Trophoblast cell (in vitro differentiated cells and primary cell): ENCODE measurements at regions not wholly inside any gene's neighbourhood (a gene's known extent, or its start where the extent isn't known, plus 50 kb on each side); places are given as distances from the start of the nearest gene placed in this dataset.

ENCODE experiments used
- DNase-seq, 2 donors: peaks; one replicate each; pipeline ENCODE4 v3.0.0-alpha.2; 2016
- H2AFZ ChIP-seq: 2 replicates; pipeline ENCODE4 v1.6.1; 2013; ENCODE audit warnings: low read length, moderate library complexity, mild to moderate bottlenecking; ENCODE audit not compliant: insufficient read depth, poor library complexity
- H2AK5ac ChIP-seq: 2 replicates; pipeline ENCODE4 v1.6.1; 2013; ENCODE audit warnings: mild to moderate bottlenecking, low read length
- H2BK120ac ChIP-seq: 2 replicates; pipeline ENCODE4 v1.6.1; 2013; ENCODE audit warnings: low read length, mild to moderate bottlenecking, moderate library complexity; ENCODE audit not compliant: insufficient read depth, poor library complexity
- H2BK12ac ChIP-seq: 2 replicates; pipeline ENCODE4 v1.6.1; 2013; ENCODE audit warnings: mild to moderate bottlenecking, low read length, moderate library complexity
- H2BK5ac ChIP-seq: 2 replicates; pipeline ENCODE4 v1.6.1; 2013; ENCODE audit warnings: low read length, low read depth, moderate library complexity, mild to moderate bottlenecking; ENCODE audit not compliant: poor library complexity
- H3K14ac ChIP-seq: 2 replicates; pipeline ENCODE4 v1.6.1; 2013; ENCODE audit warnings: mild to moderate bottlenecking, low read length
- H3K18ac ChIP-seq: 2 replicates; pipeline ENCODE4 v1.6.1; 2013; ENCODE audit warnings: mild to moderate bottlenecking, low read length
- H3K23ac ChIP-seq: 2 replicates; pipeline ENCODE4 v1.6.1; 2013; ENCODE audit warnings: low read length
- H3K27ac ChIP-seq: 2 replicates; pipeline ENCODE4 v1.5.1; 2013; ENCODE audit warnings: low read depth, mild to moderate bottlenecking, inconsistent platforms, low read length, moderate library complexity
- H3K27me3 ChIP-seq: 2 replicates; pipeline ENCODE4 v1.6.1; 2013; ENCODE audit warnings: inconsistent platforms, mild to moderate bottlenecking, low read length, moderate library complexity; ENCODE audit not compliant: insufficient read depth
- H3K36me3 ChIP-seq, 2 experiments: 1 replicate in 1 of 2; 2 replicates in 1 of 2; pipeline ENCODE4 v1.6.1; 2013; ENCODE audit warnings: low read length in 2 of 2, mild to moderate bottlenecking in 2 of 2, moderate library complexity in 1 of 2; ENCODE audit not compliant: insufficient read depth in 2 of 2, control insufficient read depth in 1 of 2
- H3K4ac ChIP-seq: 2 replicates; pipeline ENCODE4 v1.6.1; 2013; ENCODE audit warnings: low read depth, mild to moderate bottlenecking, low read length, moderate library complexity
- H3K4me1 ChIP-seq, 2 experiments: 1 replicate in 1 of 2; 2 replicates in 1 of 2; pipeline ENCODE4 v1.6.1; 2013; ENCODE audit warnings: low read length in 2 of 2, mild to moderate bottlenecking in 2 of 2, moderate library complexity in 1 of 2; ENCODE audit not compliant: insufficient read depth in 2 of 2, control insufficient read depth in 1 of 2
- H3K4me2 ChIP-seq: 2 replicates; pipeline ENCODE4 v1.6.1; 2013; ENCODE audit warnings: inconsistent platforms, mild to moderate bottlenecking, low read length, moderate library complexity
- H3K4me3 ChIP-seq: 2 replicates; pipeline ENCODE4 v1.5.1; 2013; ENCODE audit warnings: mild to moderate bottlenecking, low read depth, low read length, inconsistent platforms
- H3K79me1 ChIP-seq: one replicate; pipeline ENCODE4 v1.6.1; 2013; ENCODE audit warnings: low read length
- H3K79me2 ChIP-seq: 2 replicates; pipeline ENCODE4 v1.6.1; 2013; ENCODE audit warnings: low read length, mild to moderate bottlenecking; ENCODE audit not compliant: control insufficient read depth, insufficient read depth, poor library complexity
- H3K9ac ChIP-seq: 2 replicates; pipeline ENCODE4 v1.6.1; 2013; ENCODE audit warnings: mild to moderate bottlenecking, low read length
- H3K9me3 ChIP-seq: 2 replicates; pipeline ENCODE4 v1.6.1; 2013; ENCODE audit warnings: low read depth, mild to moderate bottlenecking, control low read depth, inconsistent platforms, low read length; ENCODE audit not compliant: insufficient read depth
- H4K12ac ChIP-seq: 2 replicates; pipeline ENCODE4 v1.6.1; 2013; ENCODE audit warnings: low read depth, mild to moderate bottlenecking, low read length, moderate library complexity
- H4K8ac ChIP-seq: 2 replicates; pipeline ENCODE4 v1.6.1; 2013; ENCODE audit warnings: low read depth, mild to moderate bottlenecking, low read length, moderate library complexity
- H4K91ac ChIP-seq: one replicate; pipeline ENCODE4 v1.6.1; 2013; ENCODE audit warnings: low read depth, mild to moderate bottlenecking, low read length, moderate library complexity
- WGBS: extraction: QIAGEN DNeasy Blood & Tissue Kit; methylation state at CpG from one replicate; pipeline ENCODE4 v1.1.7; 2013; ENCODE audit warnings: missing lambda C conversion rate; ENCODE audit not compliant: insufficient read length, insufficient coverage; ENCODE audit errors: extremely low coverage; 5-methylcytosine and 5-hydroxymethylcytosine counted together

GRCh38 chr20:55058938-55059337 lies 583.5 kb downstream of the DOK5 start:
- Histone ChIP-seq H4K8ac (no peak overlapping the region), H3K27ac (no peak overlapping the region), H3K79me1 (no peaks in the 10 kb centered on the region), H3K4ac (no peak overlapping the region), H3K9me3 (no peaks in the 10 kb centered on the region), H3K9ac (no peak overlapping the region), H3K23ac (no peak overlapping the region), H3K79me2 (no peaks in the 10 kb centered on the region), H3K18ac (no peak overlapping the region), H2BK5ac (no peak overlapping the region), H3K27me3 (no peaks in the 10 kb centered on the region), H2BK12ac (no peak overlapping the region), H4K12ac (no peak overlapping the region), H2AFZ (no peak overlapping the region), H4K91ac (no peak overlapping the region), H3K4me3 (no peak overlapping the region), H3K14ac (no peak overlapping the region), H3K36me3 (no peaks in the 10 kb centered on the region), H3K4me2 (no peak overlapping the region), H3K4me1 (no peaks in the 10 kb centered on the region), H2AK5ac (no peak overlapping the region), H2BK120ac (no peak overlapping the region)
- no peak for DNase-seq
- WGBS: no CpG with 5 or more reads among the region's 1 CpG

DNA sequence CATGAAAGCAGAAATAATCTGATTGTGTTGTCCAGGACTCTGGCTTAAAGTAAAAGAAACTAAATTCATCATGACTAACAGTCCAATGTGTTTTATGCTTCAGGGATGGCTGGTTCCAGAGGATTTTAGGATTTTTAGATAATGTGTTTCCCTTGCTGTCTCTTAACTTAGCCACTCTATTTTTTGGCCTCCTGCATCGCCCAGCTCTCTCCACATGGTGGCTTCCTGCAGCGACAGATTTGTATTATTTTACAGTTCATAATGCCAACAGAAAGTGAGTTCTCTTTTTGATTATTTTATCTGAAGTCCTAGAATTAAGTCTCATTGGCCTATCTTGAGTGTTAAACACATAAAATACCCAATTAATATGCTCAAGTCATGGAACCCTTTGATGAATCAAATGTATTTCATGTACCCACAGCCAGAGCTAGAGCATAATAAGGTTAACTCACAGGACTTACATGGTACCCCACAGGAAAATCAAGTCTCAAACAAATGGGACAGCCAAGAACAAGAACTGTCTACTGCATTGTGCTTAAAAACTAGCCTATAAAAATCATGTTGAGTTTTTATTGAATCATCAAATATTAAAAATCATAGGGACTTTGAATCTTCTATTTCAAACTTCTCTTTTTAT lies 582.5 kb downstream of the DOK5 start:
- Histone ChIP-seq H2AFZ (no peak overlapping the region), H3K4me1 (no peaks in the 10 kb centered on the region), H4K8ac (no peak overlapping the region), H3K4me2 (no peak overlapping the region), H4K91ac (no peak overlapping the region), H3K36me3 (no peaks in the 10 kb centered on the region), H2AK5ac (no peak overlapping the region), H3K18ac (no peak overlapping the region), H3K79me1 (no peaks in the 10 kb centered on the region), H2BK12ac (no peak overlapping the region), H3K9me3 (no peaks in the 10 kb centered on the region), H3K9ac (no peak overlapping the region), H2BK5ac (no peak overlapping the region), H3K23ac (no peak overlapping the region), H2BK120ac (no peak overlapping the region), H3K4me3 (no peak overlapping the region), H4K12ac (no peak overlapping the region), H3K14ac (no peak overlapping the region), H3K27ac (no peak overlapping the region), H3K79me2 (no peaks in the 10 kb centered on the region), H3K4ac (no peak overlapping the region), H3K27me3 (no peaks in the 10 kb centered on the region)
- DNase-seq: peak in 1 of 2 donors; percentile 0
- no CpG with 5 or more reads among the region's 2 CpGs for WGBS

DNA sequence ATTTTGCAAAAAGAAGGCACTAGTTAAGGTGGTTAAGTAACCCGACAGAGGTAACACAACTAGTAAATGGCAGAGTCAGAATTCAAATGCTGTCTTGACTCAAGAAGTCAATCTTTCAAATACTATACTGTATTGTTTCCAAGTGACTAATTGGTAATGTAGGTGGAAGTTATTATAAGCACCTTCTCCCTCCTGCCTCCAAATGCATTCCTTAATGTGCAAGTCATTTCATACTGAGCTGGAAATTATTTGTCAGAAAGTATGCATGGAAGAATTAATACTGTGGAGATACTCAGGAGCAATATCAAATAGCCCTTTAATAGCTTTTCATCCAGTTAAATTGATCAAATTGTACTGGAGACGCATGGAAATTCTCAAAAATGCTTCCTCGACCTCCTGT lies 579.1 kb downstream of the DOK5 start:
- Histone ChIP-seq H3K4ac (no peak overlapping the region), H3K9ac (no peak overlapping the region), H3K79me1 (no peaks in the 10 kb centered on the region), H3K4me3 (no peak overlapping the region), H2AFZ (no peak overlapping the region), H3K79me2 (no peaks in the 10 kb centered on the region), H3K27ac (no peak overlapping the region), H3K9me3 (no peaks in the 10 kb centered on the region), H3K36me3 (no peaks in the 10 kb centered on the region), H3K23ac (no peak overlapping the region), H2BK12ac (no peak overlapping the region), H3K4me2 (no peak overlapping the region), H4K91ac (no peak overlapping the region), H3K4me1 (no peaks in the 10 kb centered on the region), H2BK120ac (no peak overlapping the region), H3K27me3 (no peaks in the 10 kb centered on the region), H3K14ac (no peak overlapping the region), H4K8ac (no peak overlapping the region), H2AK5ac (no peak overlapping the region), H3K18ac (no peak overlapping the region), H2BK5ac (no peak overlapping the region), H4K12ac (no peak overlapping the region)
- DNase-seq: no peak
- WGBS: no CpG with 5 or more reads among the region's 3 CpGs

GRCh38 chr20:55053389-55053788 lies 578.0 kb downstream of the DOK5 start:
- H3K4me3 ChIP-seq: no peak overlapping the region
- H3K9ac ChIP-seq: no peak overlapping the region
- H3K23ac ChIP-seq: no peak overlapping the region
- DNase-seq: no peak
- H2BK12ac ChIP-seq: no peak overlapping the region
- no peak overlapping the region for H2AK5ac ChIP-seq
- H3K79me1 ChIP-seq: no peaks in the 10 kb centered on the region
- no CpG with 5 or more reads among the region's 1 CpG for WGBS
- H4K91ac ChIP-seq: no peak overlapping the region
- H2BK5ac ChIP-seq: no peak overlapping the region
- no peak overlapping the region for H3K4me2 ChIP-seq
- no peak overlapping the region for H4K12ac ChIP-seq
- H2BK120ac ChIP-seq: no peak overlapping the region
- H3K14ac ChIP-seq: no peak overlapping the region
- no peak overlapping the region for H3K18ac ChIP-seq
- H3K9me3 ChIP-seq: no peaks in the 10 kb centered on the region
- no peak overlapping the region for H3K27ac ChIP-seq
- H3K36me3 ChIP-seq: no peaks in the 10 kb centered on the region
- no peak overlapping the region for H3K4ac ChIP-seq
- H2AFZ ChIP-seq: no peak overlapping the region
- H3K79me2 ChIP-seq: no peaks in the 10 kb centered on the region
- no peaks in the 10 kb centered on the region for H3K27me3 ChIP-seq
- no peaks in the 10 kb centered on the region for H3K4me1 ChIP-seq
- H4K8ac ChIP-seq: no peak overlapping the region
